ENCODE measurements at regions not wholly inside any gene's neighbourhood (a gene's known extent, or its start where the extent isn't known, plus 50 kb on each side); places are given as distances from the start of the nearest gene placed in this dataset.

DNA sequence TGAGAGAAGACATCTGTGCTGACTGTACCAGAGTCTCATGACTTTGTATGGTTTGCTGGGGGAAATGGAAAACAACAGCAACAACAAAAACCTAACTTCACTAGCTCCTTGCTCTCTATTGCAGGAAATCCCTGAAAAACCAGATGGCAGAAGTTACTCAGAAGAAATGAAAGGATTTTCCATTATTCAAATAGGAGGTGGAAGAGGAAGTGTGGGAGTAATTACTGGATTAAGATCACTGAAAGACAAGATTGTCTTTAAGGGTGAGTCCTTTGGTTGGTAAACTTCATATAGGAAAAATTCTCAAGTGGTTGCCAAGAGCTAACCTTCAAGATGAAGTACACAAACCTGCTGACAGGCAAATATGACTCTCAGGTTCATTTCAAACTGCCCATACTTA lies 391.9 kb upstream of the ATP2B1 start:
- H3K9me3 ChIP-seq (ENCODE audit: insufficient read depth, low read length, severe bottlenecking) = no peaks in the 10 kb centered on the region
- no peaks in the 10 kb centered on the region for H4K20me1 ChIP-seq (ENCODE audit: insufficient read depth, low read length)
- no peak overlapping the region for H2AFZ ChIP-seq (ENCODE audit: low read depth, low read length)
- H3K4me3 ChIP-seq (ENCODE audit: low read depth in 1 of 2, low read length in 2 of 2) = no peak overlapping the region
- no peaks in the 10 kb centered on the region for H3K27me3 ChIP-seq (ENCODE audit: insufficient read depth, low read length, poor library complexity)
- no peak overlapping the region for H3K27ac ChIP-seq (ENCODE audit: low read length)
- H3K36me3 ChIP-seq (ENCODE audit: insufficient read depth, low read length) = no peaks in the 10 kb centered on the region
- H3K4me2 ChIP-seq (ENCODE audit: insufficient read depth, low read length) = no peak overlapping the region
- H3K9ac ChIP-seq (ENCODE audit: low read depth, low read length) = no peak overlapping the region
- ATAC-seq (ENCODE audit: insufficient read depth, low read depth) = no peak
- peaks cover 22% of the 10 kb centered on the region for H3K4me1 ChIP-seq (ENCODE audit: insufficient read depth, low read length)
- H3K79me2 ChIP-seq (ENCODE audit: insufficient read depth, low read length) = no peaks in the 10 kb centered on the region
- no peak for TF ChIP-seq EZH2 (IDR thresholded peaks at IDR 0.05; ENCODE audit: borderline replicate concordance, low read depth, low read length, severe bottlenecking)
- TF ChIP-seq, protein P1, sequence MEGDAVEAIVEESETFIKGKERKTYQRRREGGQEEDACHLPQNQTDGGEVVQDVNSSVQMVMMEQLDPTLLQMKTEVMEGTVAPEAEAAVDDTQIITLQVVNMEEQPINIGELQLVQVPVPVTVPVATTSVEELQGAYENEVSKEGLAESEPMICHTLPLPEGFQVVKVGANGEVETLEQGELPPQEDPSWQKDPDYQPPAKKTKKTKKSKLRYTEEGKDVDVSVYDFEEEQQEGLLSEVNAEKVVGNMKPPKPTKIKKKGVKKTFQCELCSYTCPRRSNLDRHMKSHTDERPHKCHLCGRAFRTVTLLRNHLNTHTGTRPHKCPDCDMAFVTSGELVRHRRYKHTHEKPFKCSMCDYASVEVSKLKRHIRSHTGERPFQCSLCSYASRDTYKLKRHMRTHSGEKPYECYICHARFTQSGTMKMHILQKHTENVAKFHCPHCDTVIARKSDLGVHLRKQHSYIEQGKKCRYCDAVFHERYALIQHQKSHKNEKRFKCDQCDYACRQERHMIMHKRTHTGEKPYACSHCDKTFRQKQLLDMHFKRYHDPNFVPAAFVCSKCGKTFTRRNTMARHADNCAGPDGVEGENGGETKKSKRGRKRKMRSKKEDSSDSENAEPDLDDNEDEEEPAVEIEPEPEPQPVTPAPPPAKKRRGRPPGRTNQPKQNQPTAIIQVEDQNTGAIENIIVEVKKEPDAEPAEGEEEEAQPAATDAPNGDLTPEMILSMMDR (IDR thresholded peaks at IDR 0.05; ENCODE audit: borderline replicate concordance, extremely low read depth, low read length, poor library complexity, severe bottlenecking) = no peak
- no peak for DNase-seq

DNA sequence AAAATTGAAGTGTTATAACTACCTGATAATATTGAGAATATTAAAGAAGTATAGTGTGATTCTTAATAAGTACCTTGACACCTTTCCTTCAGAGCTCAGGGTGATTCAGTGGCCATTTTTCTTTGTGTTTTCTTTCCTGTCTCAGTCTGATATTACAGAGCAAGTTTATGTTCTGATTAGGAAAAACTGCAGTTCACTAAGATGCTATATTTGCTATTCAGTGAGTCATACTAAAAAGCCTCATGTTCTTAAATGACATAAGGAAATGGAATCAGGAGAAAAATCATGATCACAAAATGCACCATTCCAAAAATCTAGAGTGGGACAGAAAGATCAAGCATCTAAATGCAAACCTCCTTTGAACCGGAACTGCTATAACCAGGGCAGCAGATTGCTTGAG lies 390.6 kb upstream of the ATP2B1 start:
- Histone ChIP-seq H4K20me1 (ENCODE audit: insufficient read depth, low read length) (no peaks in the 10 kb centered on the region), H3K79me2 (ENCODE audit: insufficient read depth, low read length) (no peaks in the 10 kb centered on the region), H3K27ac (ENCODE audit: low read length) (no peak overlapping the region), H3K9ac (ENCODE audit: low read depth, low read length) (no peak overlapping the region), H3K36me3 (ENCODE audit: insufficient read depth, low read length) (no peaks in the 10 kb centered on the region), H3K9me3 (ENCODE audit: insufficient read depth, low read length, severe bottlenecking) (no peaks in the 10 kb centered on the region), H3K4me2 (ENCODE audit: insufficient read depth, low read length) (no peak overlapping the region), H3K4me1 (ENCODE audit: insufficient read depth, low read length) (peaks cover 22% of the 10 kb centered on the region), H3K27me3 (ENCODE audit: insufficient read depth, low read length, poor library complexity) (no peaks in the 10 kb centered on the region), H2AFZ (ENCODE audit: low read depth, low read length) (no peak overlapping the region), H3K4me3 (ENCODE audit: low read depth in 1 of 2, low read length in 2 of 2) (no peak overlapping the region)
- no peak for DNase-seq
- no peak for TF ChIP-seq EZH2 (IDR thresholded peaks at IDR 0.05; ENCODE audit: borderline replicate concordance, low read depth, low read length, severe bottlenecking)
- ATAC-seq (ENCODE audit: insufficient read depth, low read depth) = no peak

GRCh38 chr12:90098132-90098779 lies 389.6 kb upstream of the ATP2B1 start:
- no peaks in the 10 kb centered on the region for H3K79me2 ChIP-seq (ENCODE audit: insufficient read depth, low read length)
- no peaks in the 10 kb centered on the region for H3K36me3 ChIP-seq (ENCODE audit: insufficient read depth, low read length)
- TF ChIP-seq, protein P1 (IDR thresholded peaks at IDR 0.05; ENCODE audit: borderline replicate concordance, extremely low read depth, low read length, poor library complexity, severe bottlenecking) = no peak
- no peak for TF ChIP-seq EZH2 (IDR thresholded peaks at IDR 0.05; ENCODE audit: borderline replicate concordance, low read depth, low read length, severe bottlenecking)
- no peak overlapping the region for H3K9ac ChIP-seq (ENCODE audit: low read depth, low read length)
- no peak overlapping the region for H2AFZ ChIP-seq (ENCODE audit: low read depth, low read length)
- no peak overlapping the region for H3K27ac ChIP-seq (ENCODE audit: low read length)
- DNase-seq = peak; percentile 17
- no peaks in the 10 kb centered on the region for H3K27me3 ChIP-seq (ENCODE audit: insufficient read depth, low read length, poor library complexity)
- peak overlapping the region; percentile 28; the same call in 1 of the 2 replicates for H3K4me2 ChIP-seq (ENCODE audit: insufficient read depth, low read length)
- ATAC-seq (ENCODE audit: insufficient read depth, low read depth) = peak; percentile 73
- H3K9me3 ChIP-seq (ENCODE audit: insufficient read depth, low read length, severe bottlenecking) = no peaks in the 10 kb centered on the region
- H3K4me1 ChIP-seq (ENCODE audit: insufficient read depth, low read length) = peaks cover 22% of the 10 kb centered on the region
- H3K4me3 ChIP-seq (ENCODE audit: low read depth in 1 of 2, low read length in 2 of 2) = no peak overlapping the region
- no peaks in the 10 kb centered on the region for H4K20me1 ChIP-seq (ENCODE audit: insufficient read depth, low read length)

DNA sequence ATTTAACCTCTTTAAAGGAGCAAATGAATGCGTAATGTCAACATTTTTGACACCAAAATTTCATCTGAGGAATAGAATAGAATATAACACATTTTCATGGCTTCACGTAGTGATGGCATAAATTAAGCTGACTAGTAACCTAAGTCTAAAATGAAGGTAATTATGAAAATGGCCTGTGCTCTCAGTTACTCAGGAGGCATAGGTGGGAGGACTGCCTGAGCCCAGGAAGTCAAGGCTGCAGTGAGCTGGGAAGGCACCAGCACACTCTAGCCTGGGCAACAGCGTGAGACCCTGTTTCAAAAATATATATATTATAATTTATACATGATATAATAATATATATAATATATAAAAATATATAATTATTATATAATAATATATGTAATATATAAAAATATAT lies 383.2 kb upstream of the ATP2B1 start:
- TF ChIP-seq, protein P1 (IDR thresholded peaks at IDR 0.05; ENCODE audit: borderline replicate concordance, extremely low read depth, low read length, poor library complexity, severe bottlenecking) = no peak
- no peak for TF ChIP-seq EZH2 (IDR thresholded peaks at IDR 0.05; ENCODE audit: borderline replicate concordance, low read depth, low read length, severe bottlenecking)
- no peak overlapping the region for H2AFZ ChIP-seq (ENCODE audit: low read depth, low read length)
- H3K9me3 ChIP-seq (ENCODE audit: insufficient read depth, low read length, severe bottlenecking) = no peaks in the 10 kb centered on the region
- no peaks in the 10 kb centered on the region for H3K36me3 ChIP-seq (ENCODE audit: insufficient read depth, low read length)
- ATAC-seq (ENCODE audit: insufficient read depth, low read depth) = no peak
- no peak overlapping the region for H3K9ac ChIP-seq (ENCODE audit: low read depth, low read length)
- no peaks in the 10 kb centered on the region for H3K27me3 ChIP-seq (ENCODE audit: insufficient read depth, low read length, poor library complexity)
- no peak overlapping the region for H3K27ac ChIP-seq (ENCODE audit: low read length)
- H3K4me3 ChIP-seq (ENCODE audit: low read depth in 1 of 2, low read length in 2 of 2) = no peak overlapping the region
- H4K20me1 ChIP-seq (ENCODE audit: insufficient read depth, low read length) = no peaks in the 10 kb centered on the region
- H3K79me2 ChIP-seq (ENCODE audit: insufficient read depth, low read length) = no peaks in the 10 kb centered on the region
- H3K4me2 ChIP-seq (ENCODE audit: insufficient read depth, low read length) = no peak overlapping the region
- DNase-seq = no peak
- H3K4me1 ChIP-seq (ENCODE audit: insufficient read depth, low read length) = peaks cover under 1% of the 10 kb centered on the region; the same call in 1 of the 2 replicates
